ENCODE measurements at regions not wholly inside any gene's neighbourhood (a gene's known extent, or its start where the extent isn't known, plus 50 kb on each side); places are given as distances from the start of the nearest gene placed in this dataset.

DNA sequence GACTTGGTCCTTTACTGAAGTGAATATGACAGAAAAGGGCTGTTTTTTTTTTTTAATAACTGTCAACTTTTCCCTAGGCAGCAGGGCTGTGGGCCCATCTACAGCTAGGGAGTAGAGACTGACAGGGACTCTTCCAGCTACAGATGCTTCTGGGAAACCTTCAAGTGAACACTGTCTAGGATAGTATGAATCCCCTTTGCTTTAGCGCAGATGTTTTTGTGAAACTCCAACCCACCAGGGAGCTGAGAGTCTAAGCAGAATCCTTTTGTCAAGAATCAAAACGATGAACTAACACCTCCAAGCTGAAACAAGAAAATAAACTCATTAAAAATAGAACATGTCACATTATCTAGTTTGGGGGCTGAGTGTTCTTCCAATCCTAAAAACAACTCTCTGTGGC lies 219.7 kb upstream of the FGF13 start:
- H3K36me3 Mint-ChIP-seq (ENCODE audit: insufficient read depth in 1 of 3, low read depth in 3 of 3), result no peaks in the 10 kb centered on the region
- H3K18ac ChIP-seq (ENCODE audit: insufficient read length, low read depth, low read length), result no peak overlapping the region
- H2BK5ac ChIP-seq (ENCODE audit: insufficient read length, low read length), result no peak overlapping the region
- H3K4me1 Mint-ChIP-seq, result no peaks in the 10 kb centered on the region
- H3K23me2 ChIP-seq (ENCODE audit: insufficient read length, low read depth, low read length, poor library complexity, severe bottlenecking), result no peaks in the 10 kb centered on the region
- H3K4ac ChIP-seq (ENCODE audit: low read depth, low read length), result no peak overlapping the region
- H2BK15ac ChIP-seq (ENCODE audit: low read depth, low read length), result no peak overlapping the region
- H3K9me3 ChIP-seq (ENCODE audit: control insufficient read depth, low read depth, low read length), result no peaks in the 10 kb centered on the region
- no peaks in the 10 kb centered on the region for H3K27me3 ChIP-seq (ENCODE audit: insufficient read depth, low read length)
- no peaks in the 10 kb centered on the region for H3K4me1 ChIP-seq (ENCODE audit: insufficient read depth, low read length)
- H3K9ac ChIP-seq (ENCODE audit: extremely low read depth, insufficient read length, low read length), result no peak overlapping the region
- DNase-seq, result no peak
- H4K91ac ChIP-seq (ENCODE audit: insufficient read length, low read depth, low read length), result no peak overlapping the region
- no peaks in the 10 kb centered on the region for H3K27me3 Mint-ChIP-seq (ENCODE audit: low read depth)
- H3K23ac ChIP-seq (ENCODE audit: insufficient read length, low read depth, low read length), result no peak overlapping the region
- no peak overlapping the region for H3K27ac Mint-ChIP-seq
- H3K79me1 ChIP-seq (ENCODE audit: insufficient read depth, low read depth, low read length, poor library complexity, severe bottlenecking), result no peaks in the 10 kb centered on the region
- H3K56ac ChIP-seq (ENCODE audit: insufficient read length, low read depth, low read length), result no peak overlapping the region
- H2BK20ac ChIP-seq (ENCODE audit: low read depth, low read length, poor library complexity, severe bottlenecking), result no peak overlapping the region
- WGBS (ENCODE audit: extremely low coverage, insufficient read length, low lambda C conversion rate), result no CpG with 5 or more reads among the region's 2 CpGs
- no peak overlapping the region for H3K4me3 Mint-ChIP-seq
- no peak overlapping the region for H2BK12ac ChIP-seq (ENCODE audit: insufficient read length, low read depth, low read length)
- no peak overlapping the region for H4K5ac ChIP-seq (ENCODE audit: insufficient read length, low read depth, low read length)
- H2AK5ac ChIP-seq (ENCODE audit: insufficient read length, low read length), result no peak overlapping the region
- no peaks in the 10 kb centered on the region for H4K20me1 ChIP-seq (ENCODE audit: control insufficient read depth, insufficient read depth, insufficient read length)
- no peak for TF ChIP-seq CTCF (conservative IDR thresholded peaks at IDR 0.05)
- H4K8ac ChIP-seq (replicated peaks; ENCODE audit: insufficient read length, low read depth, low read length), result no peak overlapping the region
- H3K79me2 ChIP-seq (ENCODE audit: insufficient read depth, low read length), result no peaks in the 10 kb centered on the region
- no peak overlapping the region for H3K4me2 ChIP-seq (ENCODE audit: insufficient read depth, insufficient read length, low read length)
- H3T11ph ChIP-seq (ENCODE audit: low read length), result no peak overlapping the region
- H3K14ac ChIP-seq (ENCODE audit: insufficient read depth, low read length), result no peak overlapping the region
- H2BK120ac ChIP-seq (ENCODE audit: low read depth, low read length, poor library complexity, severe bottlenecking), result no peak overlapping the region
- H3K9me3 Mint-ChIP-seq, result peaks cover 0 to 37% of the 10 kb centered on the region in 2 experiments; a peak in 2 of 5 replicates
- no peak overlapping the region for H3K27ac ChIP-seq (ENCODE audit: insufficient read length, low read depth, low read length)
- no peak overlapping the region for H2AFZ ChIP-seq (ENCODE audit: low read length)
